ENCODE measurements at regions not wholly inside any gene's neighbourhood (a gene's known extent, or its start where the extent isn't known, plus 50 kb on each side); places are given as distances from the start of the nearest gene placed in this dataset.

GRCh38 chr2:12610314-12610713 lies 106.4 kb upstream of the TRIB2 start:
- TF ChIP-seq CTCF (conservative IDR thresholded peaks at IDR 0.05): no peak
- no peak for TF ChIP-seq EZH2 (IDR thresholded peaks at IDR 0.05; ENCODE audit: low read depth)
